T-helper 2 cell (primary cell): ENCODE measurements at regions not wholly inside any gene's neighbourhood (a gene's known extent, or its start where the extent isn't known, plus 50 kb on each side); places are given as distances from the start of the nearest gene placed in this dataset.
A peak's percentile ranks its signal among the peaks of the same experiment; 100 is the strongest.
"Not testable (repeated sequence)": the region's sequence is repeated elsewhere in the genome, so short reads cannot be mapped to it uniquely, and the experiment has no call there.

ENCODE experiments used
- DNase-seq, 5 experiments: peaks; one replicate each; pipeline versions ENCODE4 v3.0.0 to v3.0.0-alpha.2; 2012 to 2022

- no peak for DNase-seq
Observed at GRCh38 chr5:50343715-50344114, 97.4 kb downstream of the EMB start.

- no peak for DNase-seq
Observed at GRCh38 chr5:50340757-50341156, 100.3 kb downstream of the EMB start.

GRCh38 chr5:50330633-50331032 is 110.5 kb downstream of the EMB start:
- DNase-seq, result not testable (repeated sequence)

- peak in 2 of 5 experiments; percentile 26 to 42 for DNase-seq
Observed at GRCh38 chr5:50328193-50328729, 112.8 kb downstream of the EMB start.

GRCh38 chr5:50325237-50325832 is 115.8 kb downstream of the EMB start:
- peak in 1 of 5 experiments; percentile 34 for DNase-seq

GRCh38 chr5:50320131-50320749 is 120.8 kb downstream of the EMB start:
- DNase-seq, result no peak

- DNase-seq, result no peak
Observed at GRCh38 chr5:50318220-50318619, 122.9 kb downstream of the EMB start.

- DNase-seq, result not testable (repeated sequence)
Observed at GRCh38 chr5:50306488-50306887, 134.6 kb downstream of the EMB start.

- no peak for DNase-seq
Observed at GRCh38 chr5:50302815-50303490, 138.1 kb downstream of the EMB start.

GRCh38 chr5:50301756-50302155 is 139.3 kb downstream of the EMB start:
- DNase-seq, result no peak

GRCh38 chr5:50300878-50301277 is 140.2 kb downstream of the EMB start:
- DNase-seq, result no peak

- DNase-seq, result no peak
Observed at GRCh38 chr5:50299896-50300295, 141.2 kb downstream of the EMB start.

GRCh38 chr5:50292735-50293394 is 148.2 kb downstream of the EMB start:
- peak in 1 of 5 experiments; percentile 0 for DNase-seq

GRCh38 chr5:50280461-50280860 is 160.6 kb downstream of the EMB start:
- DNase-seq, result not testable (repeated sequence)
